Bronchial epithelial cell (primary cell): ENCODE measurements at regions not wholly inside any gene's neighbourhood (a gene's known extent, or its start where the extent isn't known, plus 50 kb on each side); places are given as distances from the start of the nearest gene placed in this dataset.
A peak's percentile ranks its signal among the peaks of the same experiment; 100 is the strongest.

Experiments
- DNase-seq: peaks from one replicate; pipeline ENCODE4 v3.0.0-alpha.2; 2010; ENCODE audit warnings: low read depth
- FAIRE-seq: peaks from 2 replicates; lab custom pipeline; 2011; peaks lifted over from hg19 to GRCh38; lab: Jason Lieb, UNC
- H3K27me3 ChIP-seq: 2 replicates; pipeline ENCODE4 v1.5.1; 2011; ENCODE audit warnings: low read length; ENCODE audit not compliant: control insufficient read depth, insufficient read depth
- H3K36me3 ChIP-seq: 2 replicates; pipeline ENCODE4 v1.5.1; 2011; ENCODE audit warnings: low read length; ENCODE audit not compliant: control insufficient read depth, insufficient read depth
- H3K4me3 ChIP-seq: 2 replicates; pipeline ENCODE4 v1.5.1; 2011; ENCODE audit warnings: mild to moderate bottlenecking, low read depth, low read length, control low read depth
- TF ChIP-seq, protein P1 (sequence below): IDR thresholded peaks from 2 replicates; pipeline ENCODE4 v1.5.1; 2011; ENCODE audit warnings: mild to moderate bottlenecking, moderate library complexity, low read length, control low read depth, inconsistent platforms; ENCODE audit not compliant: insufficient read depth, severe bottlenecking

DNA sequence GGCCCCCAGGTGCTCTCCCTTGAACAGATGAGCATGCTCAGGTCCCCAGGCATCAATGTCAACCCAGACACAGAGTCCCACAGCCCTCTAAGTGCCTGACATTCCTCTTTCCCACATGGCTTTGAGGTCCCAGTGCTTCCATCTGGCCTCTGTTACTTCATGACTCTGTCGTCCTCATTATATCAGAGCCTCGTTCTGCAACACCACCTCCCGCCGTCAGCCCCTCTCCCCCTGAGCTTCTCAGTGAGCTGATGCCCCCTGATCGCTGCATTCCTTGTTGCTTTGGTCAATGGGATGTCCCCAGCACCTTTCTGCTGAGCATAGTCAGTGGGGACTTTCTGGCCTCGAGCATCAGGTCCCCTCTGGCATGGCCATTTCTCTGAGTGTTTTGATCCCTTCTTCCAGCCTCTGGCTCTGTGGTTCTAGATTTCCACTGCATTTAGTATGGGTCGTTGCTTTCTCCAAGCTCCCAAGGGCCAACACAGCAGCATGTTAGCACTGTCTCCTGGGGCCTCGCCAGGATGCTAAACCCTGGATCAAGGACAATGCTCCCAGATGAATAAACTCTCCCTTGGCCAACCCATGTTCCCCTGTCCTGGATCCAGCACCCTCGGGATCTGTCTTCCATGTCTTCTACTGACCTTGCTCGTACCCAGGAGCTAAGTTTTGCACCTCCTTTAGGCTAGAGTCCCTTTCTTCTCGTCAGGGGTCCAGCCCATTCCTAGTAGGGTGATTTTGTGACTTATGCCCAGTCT, 143.2 kb upstream of the TWIST2 start:
- H3K36me3 ChIP-seq: no peaks in the 10 kb centered on the region

DNA sequence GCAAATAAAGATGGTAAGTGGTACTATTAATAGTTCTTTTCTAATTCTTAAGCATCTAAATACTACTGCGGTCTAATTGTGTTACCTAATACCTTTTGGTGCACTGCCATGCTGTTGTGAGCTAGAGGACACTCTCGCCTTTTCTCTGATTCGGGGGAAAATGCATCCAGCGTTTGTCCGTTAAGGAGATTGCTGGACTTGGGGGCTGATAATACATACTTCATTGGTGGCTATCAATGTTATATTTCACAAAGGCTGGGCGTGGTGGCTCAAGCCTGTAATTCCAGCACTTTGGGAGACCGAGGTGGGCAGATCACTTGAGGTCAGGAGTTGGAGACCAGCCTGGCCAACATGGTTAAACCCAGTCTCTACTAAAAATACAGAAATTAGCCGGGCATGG, 141.7 kb upstream of the TWIST2 start:
- Histone ChIP-seq H3K36me3 (no peaks in the 10 kb centered on the region), H3K4me3 (no peak overlapping the region), H3K27me3 (no peaks in the 10 kb centered on the region)
- DNase-seq (no peak), FAIRE-seq (no peak)
- TF ChIP-seq, protein P1, sequence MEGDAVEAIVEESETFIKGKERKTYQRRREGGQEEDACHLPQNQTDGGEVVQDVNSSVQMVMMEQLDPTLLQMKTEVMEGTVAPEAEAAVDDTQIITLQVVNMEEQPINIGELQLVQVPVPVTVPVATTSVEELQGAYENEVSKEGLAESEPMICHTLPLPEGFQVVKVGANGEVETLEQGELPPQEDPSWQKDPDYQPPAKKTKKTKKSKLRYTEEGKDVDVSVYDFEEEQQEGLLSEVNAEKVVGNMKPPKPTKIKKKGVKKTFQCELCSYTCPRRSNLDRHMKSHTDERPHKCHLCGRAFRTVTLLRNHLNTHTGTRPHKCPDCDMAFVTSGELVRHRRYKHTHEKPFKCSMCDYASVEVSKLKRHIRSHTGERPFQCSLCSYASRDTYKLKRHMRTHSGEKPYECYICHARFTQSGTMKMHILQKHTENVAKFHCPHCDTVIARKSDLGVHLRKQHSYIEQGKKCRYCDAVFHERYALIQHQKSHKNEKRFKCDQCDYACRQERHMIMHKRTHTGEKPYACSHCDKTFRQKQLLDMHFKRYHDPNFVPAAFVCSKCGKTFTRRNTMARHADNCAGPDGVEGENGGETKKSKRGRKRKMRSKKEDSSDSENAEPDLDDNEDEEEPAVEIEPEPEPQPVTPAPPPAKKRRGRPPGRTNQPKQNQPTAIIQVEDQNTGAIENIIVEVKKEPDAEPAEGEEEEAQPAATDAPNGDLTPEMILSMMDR: no peak

More for the DNA sequence above, 143.2 kb upstream of the TWIST2 start:
- FAIRE-seq: no peak
- Histone ChIP-seq H3K27me3 (no peaks in the 10 kb centered on the region), H3K4me3 (no peak overlapping the region)
- DNase-seq: no peak
- TF ChIP-seq, protein P1: no peak

DNA sequence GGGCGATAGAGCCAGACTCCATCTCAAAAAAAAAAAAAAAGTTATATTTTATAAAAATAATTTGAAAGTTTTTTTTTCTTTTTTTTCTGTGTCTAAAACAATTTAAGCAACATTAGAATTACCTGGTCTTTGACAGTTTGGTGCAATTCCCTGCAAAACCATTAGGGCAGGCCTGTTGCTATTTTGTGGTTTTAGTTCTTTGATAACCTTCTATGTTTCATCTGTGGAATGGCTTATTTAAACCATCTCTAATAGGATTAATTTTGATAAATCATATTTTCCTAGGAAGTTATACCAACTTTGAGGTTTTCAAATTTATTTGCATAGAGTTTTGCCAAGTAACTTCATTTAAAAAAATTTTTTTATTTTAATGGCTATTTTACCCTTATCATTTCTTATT, 141.2 kb upstream of the TWIST2 start:
- Histone ChIP-seq H3K36me3 (no peaks in the 10 kb centered on the region), H3K4me3 (no peak overlapping the region), H3K27me3 (no peaks in the 10 kb centered on the region)
- DNase-seq: no peak
- TF ChIP-seq, protein P1: peak; percentile 12
- no peak for FAIRE-seq

DNA sequence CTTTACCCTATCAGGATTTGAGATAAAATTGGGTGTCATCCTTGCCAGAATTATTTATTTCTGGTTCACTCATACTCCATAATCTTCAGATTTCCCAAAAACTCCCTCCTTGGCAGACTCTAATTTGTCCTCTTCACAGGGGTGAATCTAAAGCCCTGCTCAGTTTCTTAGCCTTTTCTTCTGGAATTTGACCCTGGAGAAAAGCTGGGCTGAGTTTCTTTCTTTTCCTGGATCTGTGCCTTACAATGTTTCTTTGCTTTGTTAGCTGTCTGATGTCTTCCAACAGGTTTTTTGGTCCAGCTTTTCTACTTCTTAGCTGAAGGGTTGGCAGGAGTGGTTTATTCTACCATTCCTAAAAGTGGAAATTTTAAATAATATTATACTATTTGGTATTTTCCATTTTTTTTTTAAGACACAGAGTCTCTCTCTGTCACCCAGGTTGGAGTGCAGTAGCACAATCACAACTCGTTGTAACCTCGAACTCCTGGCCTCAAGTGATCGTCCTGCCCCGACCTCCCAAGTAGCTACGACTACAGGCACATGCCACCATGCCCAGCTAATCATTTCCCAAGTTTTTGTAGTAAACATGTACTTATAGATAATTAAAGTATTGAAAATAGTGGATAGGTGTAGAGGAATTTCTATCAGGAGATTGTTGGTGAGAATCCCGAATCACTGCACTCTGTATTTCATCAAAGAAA, 138.4 kb upstream of the TWIST2 start:
- TF ChIP-seq, protein P1: no peak
- H3K4me3 ChIP-seq: no peak overlapping the region
- no peaks in the 10 kb centered on the region for H3K36me3 ChIP-seq
- FAIRE-seq (no peak), DNase-seq (no peak)
- H3K27me3 ChIP-seq: no peaks in the 10 kb centered on the region

DNA sequence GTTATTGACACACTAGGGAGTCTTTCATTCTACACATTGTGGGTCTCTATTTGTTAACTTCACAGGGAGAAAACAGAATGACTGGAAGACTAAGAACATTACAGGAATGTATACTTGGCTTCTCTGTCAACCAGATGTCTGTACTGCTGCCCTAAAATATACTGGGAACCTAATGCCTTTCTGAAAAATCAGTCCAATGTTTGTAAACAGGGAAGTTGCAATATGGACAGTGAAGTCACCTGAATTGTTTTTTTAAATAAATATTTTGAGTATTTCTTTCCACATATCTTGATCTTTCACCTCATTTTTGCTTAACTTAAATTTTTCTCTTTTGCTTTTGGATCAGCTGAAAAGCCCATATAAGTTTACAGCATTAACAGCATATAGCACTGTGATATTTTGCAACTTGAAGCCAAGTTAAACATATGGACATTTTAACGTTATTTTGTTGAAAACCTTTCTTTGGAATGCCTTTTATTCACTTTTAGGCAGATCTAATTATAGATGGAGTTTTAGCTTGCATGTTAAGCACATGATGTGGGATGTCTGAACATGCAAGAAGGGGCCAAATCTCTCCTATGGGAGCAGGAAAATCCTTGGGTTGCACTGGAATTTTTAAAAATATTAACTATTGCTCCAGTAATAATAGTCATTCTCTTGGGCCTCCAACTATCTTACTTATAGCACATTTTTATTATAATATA, 137.7 kb upstream of the TWIST2 start:
- TF ChIP-seq, protein P1: no peak
- no peaks in the 10 kb centered on the region for H3K27me3 ChIP-seq
- H3K4me3 ChIP-seq: no peak overlapping the region
- no peaks in the 10 kb centered on the region for H3K36me3 ChIP-seq
- FAIRE-seq (no peak), DNase-seq (no peak)
